Ovary (tissue), 7 donors: ENCODE measurements at regions not wholly inside any gene's neighbourhood (a gene's known extent, or its start where the extent isn't known, plus 50 kb on each side); places are given as distances from the start of the nearest gene placed in this dataset.

Source experiments
- DNase-seq, 5 donors: peaks; one replicate each; pipeline ENCODE4 v3.0.0-alpha.2; 2019 to 2020
- H3K27ac ChIP-seq, 2 donors: fragments of 200-600 bp; one replicate each; pipeline versions ENCODE4 v1.5.1 to v1.8.0; 2019 to 2022
- H3K27me3 ChIP-seq: fragments of 200-600 bp; one replicate; pipeline ENCODE4 v1.8.0; 2022
- H3K36me3 ChIP-seq: fragments of 200-600 bp; sonication (generic); one replicate; pipeline ENCODE4 v1.5.1; 2019
- H3K4me1 ChIP-seq: one replicate; pipeline ENCODE4 v1.8.1; 2013; ENCODE audit warnings: mild to moderate bottlenecking, moderate library complexity; ENCODE audit not compliant: insufficient read depth
- H3K4me3 ChIP-seq: fragments of 200-600 bp; sonication (generic); one replicate; pipeline ENCODE4 v1.5.1; 2017
- H3K9me3 ChIP-seq, 2 donors: fragments of 200-600 bp in 1 of 2; sonication (generic) in 1 of 2; one replicate each; pipeline versions ENCODE4 v1.5.1 to v1.8.1; 2013 to 2019; ENCODE audit warnings: mild to moderate bottlenecking in 1 of 2, moderate library complexity in 1 of 2
- CTCF ChIP-seq, 3 donors: fragments of 450-650 bp in 2 of 3; fragments of 200-600 bp in 1 of 3; IDR thresholded peaks; one replicate each; pipeline versions ENCODE4 v1.5.1 to v1.8.0; 2016 to 2022; ENCODE audit warnings: antibody characterized with exemption in 3 of 3, mild to moderate bottlenecking in 1 of 3
- EP300 ChIP-seq: sonication (generic); formaldehyde crosslinking; IDR thresholded peaks from one replicate; pipeline ENCODE4 v1.6.1; 2017; ENCODE audit warnings: antibody characterized with exemption
- POLR2A ChIP-seq: fragments of 450-650 bp; IDR thresholded peaks from one replicate; pipeline ENCODE4 v1.6.1; 2017; ENCODE audit warnings: antibody characterized with exemption, mild to moderate bottlenecking, moderate library complexity
- WGBS, 3 donors: extraction: QIAGEN DNeasy Blood & Tissue Kit in 1 of 3; methylation state at CpG; one replicate each; pipeline versions ENCODE4 v1.1.5 to v1.1.7; 2013 to 2017; 5-methylcytosine and 5-hydroxymethylcytosine counted together
- intact Hi-C, 4 donors: fragments of 100-400 bp; cut with DNase I; formaldehyde crosslinking; loops; one replicate each; pipeline versions ENCODE4 v1.11.0 to v1.15.1; 2022 to 2023
- donor health status: DM: no; HTN: no; CAD: no; lungs with moderate emphysema.
- donor health status: DM: no; HTN: no; CAD: no.
- donor health status: Bipolar disorder and iron deficiency.
- donor health status: DM: no; HTN: no; CAD: no.
- donor health status: DM: yes; HTN: yes; CAD: no.

- Histone ChIP-seq H3K36me3 (no peaks in the 10 kb centered on the region), H3K4me3 (no peak overlapping the region), H3K27me3 (no peaks in the 10 kb centered on the region), H3K4me1 (peaks cover 3% of the 10 kb centered on the region), H3K27ac (no peak overlapping the region), H3K9me3 (no peaks in the 10 kb centered on the region)
- TF ChIP-seq POLR2A (no peak), CTCF (IDR thresholded peaks at IDR 0.05) (no peak), EP300 (no peak)
- DNase-seq: no peak
- intact Hi-C loops: no loop called here
- 78 to 86% (median 79%) methylated on average over 2 of the region's 2 CpGs for WGBS, 3 donors
Observed at GRCh38 chr3:134709076-134709475, 58.3 kb upstream of the KY start.

GRCh38 chr3:134709561-134710312 lies 58.9 kb upstream of the KY start:
- no peaks in the 10 kb centered on the region for H3K9me3 ChIP-seq
- 26 to 30% (median 29%) methylated on average over 5 of the region's 5 CpGs for WGBS, 3 donors
- no peaks in the 10 kb centered on the region for H3K36me3 ChIP-seq
- no peaks in the 10 kb centered on the region for H3K27me3 ChIP-seq
- no peak for TF ChIP-seq POLR2A
- no peak for TF ChIP-seq EP300
- TF ChIP-seq CTCF (IDR thresholded peaks at IDR 0.05): no peak
- no peak overlapping the region for H3K27ac ChIP-seq
- no peak overlapping the region for H3K4me3 ChIP-seq
- DNase-seq: peak in 2 of 5 donors; percentile 18 to 37
- intact Hi-C loops: no loop called here
- H3K4me1 ChIP-seq: peaks cover 3% of the 10 kb centered on the region

GRCh38 chr3:134710313-134710680 lies 59.5 kb upstream of the KY start:
- WGBS, 3 donors: 28 to 34% (median 29%) methylated on average over 6 of the region's 6 CpGs
- no peak for DNase-seq
- Histone ChIP-seq H3K4me3 (no peak overlapping the region), H3K27ac (no peak overlapping the region), H3K27me3 (no peaks in the 10 kb centered on the region), H3K4me1 (peaks cover 3% of the 10 kb centered on the region), H3K9me3 (no peaks in the 10 kb centered on the region), H3K36me3 (no peaks in the 10 kb centered on the region)
- no peak for TF ChIP-seq EP300
- TF ChIP-seq POLR2A: no peak
- TF ChIP-seq CTCF (IDR thresholded peaks at IDR 0.05): no peak
- intact Hi-C loops: no loop called here

- Histone ChIP-seq H3K27ac (no peak overlapping the region), H3K9me3 (no peaks in the 10 kb centered on the region), H3K36me3 (no peaks in the 10 kb centered on the region), H3K4me3 (no peak overlapping the region), H3K4me1 (peaks cover 3% of the 10 kb centered on the region), H3K27me3 (no peaks in the 10 kb centered on the region)
- DNase-seq: no peak
- intact Hi-C loops: no loop called here
- 86 to 88% (median 86%) methylated on average over 1 of the region's 1 CpG for WGBS, 3 donors
- TF ChIP-seq CTCF (IDR thresholded peaks at IDR 0.05) (no peak), POLR2A (no peak), EP300 (no peak)
Observed at GRCh38 chr3:134711284-134711683, 60.5 kb upstream of the KY start.
